Activated T-helper 9 cell treated with anti-CD3 and anti-CD28 coated beads, Interleukin-2, amount 50 U/mL, for 16 hours (primary cell): ENCODE measurements at regions not wholly inside any gene's neighbourhood (a gene's known extent, or its start where the extent isn't known, plus 50 kb on each side); places are given as distances from the start of the nearest gene placed in this dataset.
"Not testable (repeated sequence)": the region's sequence is repeated elsewhere in the genome, so short reads cannot be mapped to it uniquely, and the experiment has no call there.

Experiments used
- DNase-seq: peaks from one replicate; pipeline ENCODE4 v3.0.0-alpha.2; 2020; ENCODE audit warnings: low read depth

- DNase-seq: no peak
Observed at GRCh38 chr3:26279091-26279490, 343.5 kb upstream of the LRRC3B start.

- DNase-seq: no peak
Observed at GRCh38 chr3:26280517-26280916, 342.1 kb upstream of the LRRC3B start.

GRCh38 chr3:26281284-26281985, 341.1 kb upstream of the LRRC3B start:
- no peak for DNase-seq

GRCh38 chr3:26284503-26284902, 338.1 kb upstream of the LRRC3B start:
- DNase-seq: not testable (repeated sequence)

- DNase-seq: no peak
Observed at GRCh38 chr3:26291840-26292239, 330.7 kb upstream of the LRRC3B start.

- no peak for DNase-seq
Observed at GRCh38 chr3:26292780-26293179, 329.8 kb upstream of the LRRC3B start.

- no peak for DNase-seq
Observed at GRCh38 chr3:26293329-26293844, 329.2 kb upstream of the LRRC3B start.

- no peak for DNase-seq
Observed at GRCh38 chr3:26307192-26307591, 315.4 kb upstream of the LRRC3B start.

GRCh38 chr3:26307787-26308186, 314.8 kb upstream of the LRRC3B start:
- no peak for DNase-seq

GRCh38 chr3:26308454-26308853, 314.1 kb upstream of the LRRC3B start:
- no peak for DNase-seq

GRCh38 chr3:26309536-26309935, 313.0 kb upstream of the LRRC3B start:
- not testable (repeated sequence) for DNase-seq

- no peak for DNase-seq
Observed at GRCh38 chr3:26312816-26313215, 309.8 kb upstream of the LRRC3B start.

GRCh38 chr3:26316472-26316871, 306.1 kb upstream of the LRRC3B start:
- DNase-seq: no peak

GRCh38 chr3:26323741-26324140, 298.8 kb upstream of the LRRC3B start:
- DNase-seq: not testable (repeated sequence)

GRCh38 chr3:26340001-26340400, 282.6 kb upstream of the LRRC3B start:
- no peak for DNase-seq

GRCh38 chr3:26343647-26344046, 278.9 kb upstream of the LRRC3B start:
- DNase-seq: no peak

- no peak for DNase-seq
Observed at GRCh38 chr3:26345613-26346012, 277.0 kb upstream of the LRRC3B start.

GRCh38 chr3:26346497-26346896, 276.1 kb upstream of the LRRC3B start:
- no peak for DNase-seq

- no peak for DNase-seq
Observed at GRCh38 chr3:26347150-26347549, 275.4 kb upstream of the LRRC3B start.

- DNase-seq: no peak
Observed at GRCh38 chr3:26350853-26351252, 271.7 kb upstream of the LRRC3B start.

- DNase-seq: no peak
Observed at GRCh38 chr3:26353097-26353496, 269.5 kb upstream of the LRRC3B start.

GRCh38 chr3:26358405-26358804, 264.2 kb upstream of the LRRC3B start:
- DNase-seq: no peak

- no peak for DNase-seq
Observed at GRCh38 chr3:26365706-26366105, 256.9 kb upstream of the LRRC3B start.

GRCh38 chr3:26368312-26368711, 254.3 kb upstream of the LRRC3B start:
- no peak for DNase-seq
